ENCODE measurements at regions not wholly inside any gene's neighbourhood (a gene's known extent, or its start where the extent isn't known, plus 50 kb on each side); places are given as distances from the start of the nearest gene placed in this dataset.

GRCh38 chr9:80516679-80517078, 944.9 kb downstream of the TLE4 start:
- no peak for FAIRE-seq
- Histone ChIP-seq H4K20me1 (ENCODE audit: control insufficient read depth, insufficient read depth) (no peaks in the 10 kb centered on the region), H3K27ac (ENCODE audit: control insufficient read depth, insufficient read depth) (no peak overlapping the region), H3K9me3 (replicated peaks; ENCODE audit: control insufficient read depth, insufficient read depth, low read length) (no peaks in the 10 kb centered on the region; the same call in 2 of the 3 replicates), H3K4me3 (no peak overlapping the region), H2AFZ (ENCODE audit: control insufficient read depth, low read depth, low read length) (no peak overlapping the region), H3K79me2 (ENCODE audit: control insufficient read depth, insufficient read depth, low read length) (no peaks in the 10 kb centered on the region), H3K4me2 (ENCODE audit: control insufficient read depth, insufficient read depth) (no peak overlapping the region), H3K9ac (ENCODE audit: control insufficient read depth, insufficient read depth, low read length) (no peak overlapping the region), H3K4me1 (ENCODE audit: control insufficient read depth, insufficient read depth, low read length) (no peaks in the 10 kb centered on the region), H3K36me3 (ENCODE audit: control insufficient read depth in 2 of 2, insufficient read depth in 2 of 2, low read length in 1 of 2) (no peaks in the 10 kb centered on the region), H3K27me3 (replicated peaks in 1 of 2; ENCODE audit: control insufficient read depth in 2 of 2, insufficient read depth in 2 of 2, low read length in 1 of 2) (no peaks in the 10 kb centered on the region)
- no peak for TF ChIP-seq JUNB (IDR thresholded peaks at IDR 0.05)
- TF ChIP-seq SP1 (IDR thresholded peaks at IDR 0.05; ENCODE audit: low read depth, low read length): no peak
- TF ChIP-seq USF1 (IDR thresholded peaks at IDR 0.05; ENCODE audit: borderline replicate concordance, extremely low read length, insufficient read depth, low read depth, low read length): no peak
- TF ChIP-seq ETV6 (conservative IDR thresholded peaks at IDR 0.05 in 1 of 2, IDR thresholded peaks at IDR 0.05 in 1 of 2; ENCODE audit: borderline replicate concordance in 1 of 2, low read depth in 1 of 2): no peak
- TF ChIP-seq NR2C1 (IDR thresholded peaks at IDR 0.05): no peak
- TF ChIP-seq EGR1 (IDR thresholded peaks at IDR 0.05; ENCODE audit: borderline replicate concordance in 1 of 2, low read depth in 2 of 2, low read length in 2 of 2): no peak
- no peak for TF ChIP-seq FOS (IDR thresholded peaks at IDR 0.05; ENCODE audit: borderline replicate concordance, extremely low read depth, insufficient read length)
- TF ChIP-seq NFYA (IDR thresholded peaks at IDR 0.05; ENCODE audit: borderline replicate concordance, low read depth, low read length): no peak
- TF ChIP-seq NKRF (conservative IDR thresholded peaks at IDR 0.05): no peak
- TF ChIP-seq NR2C2 (IDR thresholded peaks at IDR 0.05; ENCODE audit: borderline replicate concordance, control insufficient read depth, insufficient read length, low read depth): no peak
- no peak for TF ChIP-seq E2F4 (IDR thresholded peaks at IDR 0.05; ENCODE audit: low read depth, low read length)
- TF ChIP-seq MYC (IDR thresholded peaks at IDR 0.05; ENCODE audit: insufficient read depth, insufficient read length, insufficient replicate concordance, low read length, severe bottlenecking): no peak
- no peak for TF ChIP-seq EP300 (IDR thresholded peaks at IDR 0.05; ENCODE audit: borderline replicate concordance in 1 of 2, control insufficient read depth in 1 of 2, low read depth in 2 of 2, low read length in 2 of 2)
- no peak for TF ChIP-seq PAX8 (IDR thresholded peaks at IDR 0.05)
- no peak for TF ChIP-seq BACH1 (IDR thresholded peaks at IDR 0.05; ENCODE audit: borderline replicate concordance)
- no peak for TF ChIP-seq LARP7 (IDR thresholded peaks at IDR 0.05)
- TF ChIP-seq SIX5 (IDR thresholded peaks at IDR 0.05; ENCODE audit: low read depth, low read length, severe bottlenecking): no peak
- no peak for TF ChIP-seq KAT2A (conservative IDR thresholded peaks at IDR 0.05; ENCODE audit: control insufficient read depth, low read depth, low read length)
- no peak for TF ChIP-seq HDAC2 (IDR thresholded peaks at IDR 0.05)
- no peak for TF ChIP-seq CREB1 (IDR thresholded peaks at IDR 0.05; ENCODE audit: low read depth)
- BruUV-seq (replicated peaks): no TSS peak
- SMC1A ChIA-PET (ENCODE audit: uncharacterized antibody, unreplicated experiment): no interaction called here
- CTCF ChIA-PET: no interaction called here
- in situ Hi-C loops (cut with MboI) (no loop called here), intact Hi-C loops (cut with micrococcal nuclease; ENCODE audit: unreplicated experiment) (loop anchor here (5.0 kb wide), 1 partner anchor 34 kb away; no protein-coding TSS in a partner anchor)
- RAD21 ChIA-PET (ENCODE audit: unreplicated experiment): no interaction called here
- ATAC-seq: no peak
- 2% methylated on average over 3 of the region's 3 CpGs for WGBS (ENCODE audit: insufficient coverage, insufficient replicate concordance, low lambda C conversion rate, missing lambda C conversion rate)
- POLR2A ChIA-PET: no interaction called here
- DNase-seq (ENCODE audit: low read depth, low spot score): no peak

Measured in GM12878 (cell line).